H9 (cell line): ENCODE measurements at regions not wholly inside any gene's neighbourhood (a gene's known extent, or its start where the extent isn't known, plus 50 kb on each side); places are given as distances from the start of the nearest gene placed in this dataset.

Source experiments
- DNase-seq: peaks from one replicate; pipeline ENCODE4 v3.0.0-alpha.2; 2017
- H2AFZ ChIP-seq: one replicate; pipeline ENCODE4 v1.6.1; 2013; ENCODE audit warnings: mild to moderate bottlenecking, low read length, control low read depth, moderate library complexity
- H2AK5ac ChIP-seq: 2 replicates; pipeline ENCODE4 v1.6.1; 2013; ENCODE audit warnings: low read length, control low read depth, mixed read lengths; ENCODE audit not compliant: insufficient read length
- H2BK120ac ChIP-seq: one replicate; pipeline ENCODE4 v1.6.1; 2013; ENCODE audit warnings: low read depth, mild to moderate bottlenecking, low read length, control low read depth, inconsistent platforms; ENCODE audit not compliant: poor library complexity, severe bottlenecking
- H2BK12ac ChIP-seq: 2 replicates; pipeline ENCODE4 v1.6.1; 2013; ENCODE audit warnings: low read length, control low read depth, mixed read lengths, low read depth; ENCODE audit not compliant: insufficient read length
- H2BK15ac ChIP-seq: 2 replicates; pipeline ENCODE4 v1.6.1; 2013; ENCODE audit warnings: low read depth, low read length, control low read depth
- H2BK20ac ChIP-seq: one replicate; pipeline ENCODE4 v1.6.1; 2013; ENCODE audit warnings: low read depth, mild to moderate bottlenecking, low read length, control low read depth, inconsistent platforms; ENCODE audit not compliant: poor library complexity, severe bottlenecking
- H2BK5ac ChIP-seq: 2 replicates; pipeline ENCODE4 v1.6.1; 2013; ENCODE audit warnings: low read length, control low read depth, mixed read lengths; ENCODE audit not compliant: insufficient read length
- H3K14ac ChIP-seq: 2 replicates; pipeline ENCODE4 v1.6.1; 2013; ENCODE audit warnings: low read length, control low read depth; ENCODE audit not compliant: insufficient read depth
- H3K18ac ChIP-seq: 2 replicates; pipeline ENCODE4 v1.6.1; 2013; ENCODE audit warnings: low read depth, mild to moderate bottlenecking, mixed read lengths, low read length, control low read depth; ENCODE audit not compliant: insufficient read length
- H3K23ac ChIP-seq: 2 replicates; pipeline ENCODE4 v1.6.1; 2013; ENCODE audit warnings: low read length, control low read depth, mixed read lengths, low read depth; ENCODE audit not compliant: insufficient read length
- H3K23me2 ChIP-seq: 2 replicates; pipeline ENCODE4 v1.6.1; 2013; ENCODE audit warnings: low read depth, mild to moderate bottlenecking, mixed read lengths, low read length, control low read depth; ENCODE audit not compliant: insufficient read length, poor library complexity, severe bottlenecking
- H3K27ac ChIP-seq: 2 replicates; pipeline ENCODE4 v1.5.1; 2013; ENCODE audit warnings: low read length, control low read depth, mixed read lengths, low read depth; ENCODE audit not compliant: insufficient read length
- H3K27me3 ChIP-seq: 2 replicates; pipeline ENCODE4 v1.6.1; 2013; ENCODE audit warnings: low read length, control low read depth, inconsistent platforms; ENCODE audit not compliant: insufficient read depth
- H3K4ac ChIP-seq: 2 replicates; pipeline ENCODE4 v1.6.1; 2013; ENCODE audit warnings: low read depth, mild to moderate bottlenecking, control low read depth, inconsistent platforms, low read length, moderate library complexity
- H3K4me1 ChIP-seq: 2 replicates; pipeline ENCODE4 v1.6.1; 2013; ENCODE audit warnings: low read length, control low read depth, inconsistent platforms; ENCODE audit not compliant: insufficient read depth
- H3K4me2 ChIP-seq: 2 replicates; pipeline ENCODE4 v1.6.1; 2013; ENCODE audit warnings: low read length, control low read depth, mixed read lengths; ENCODE audit not compliant: insufficient read length, insufficient read depth
- H3K56ac ChIP-seq: 2 replicates; pipeline ENCODE4 v1.6.1; 2013; ENCODE audit warnings: low read depth, mild to moderate bottlenecking, mixed read lengths, low read length, control low read depth; ENCODE audit not compliant: insufficient read length
- H3K79me1 ChIP-seq: 2 replicates; pipeline ENCODE4 v1.6.1; 2013; ENCODE audit warnings: low read depth, mild to moderate bottlenecking, moderate library complexity, low read length, control low read depth, inconsistent platforms; ENCODE audit not compliant: insufficient read depth, poor library complexity, severe bottlenecking
- H3K79me2 ChIP-seq: 2 replicates; pipeline ENCODE4 v1.6.1; 2013; ENCODE audit warnings: low read length, control low read depth, inconsistent platforms; ENCODE audit not compliant: insufficient read depth
- H3K9ac ChIP-seq: 2 replicates; pipeline ENCODE4 v1.6.1; 2013; ENCODE audit warnings: low read length, control low read depth, mixed read lengths; ENCODE audit not compliant: insufficient read length; ENCODE audit errors: extremely low read depth
- H3K9me3 ChIP-seq: one replicate; pipeline ENCODE4 v1.6.1; 2013; ENCODE audit warnings: low read depth, low read length, inconsistent platforms; ENCODE audit not compliant: control insufficient read depth
- H3T11ph ChIP-seq: one replicate; pipeline ENCODE4 v1.6.1; 2013; ENCODE audit warnings: mild to moderate bottlenecking, low read length, control low read depth, inconsistent platforms
- H4K20me1 ChIP-seq: one replicate; pipeline ENCODE4 v1.6.1; 2013; ENCODE audit not compliant: control insufficient read depth, insufficient read length, insufficient read depth
- H4K5ac ChIP-seq: 2 replicates; pipeline ENCODE4 v1.6.1; 2013; ENCODE audit warnings: low read depth, mild to moderate bottlenecking, mixed read lengths, low read length, control low read depth; ENCODE audit not compliant: insufficient read length
- H4K8ac ChIP-seq: replicated peaks from 2 replicates; pipeline ENCODE4 v1.6.1; 2013; ENCODE audit warnings: low read length, control low read depth, mixed read lengths, low read depth; ENCODE audit not compliant: insufficient read length
- H4K91ac ChIP-seq: 2 replicates; pipeline ENCODE4 v1.6.1; 2013; ENCODE audit warnings: low read depth, mild to moderate bottlenecking, moderate library complexity, mixed read lengths, low read length, control low read depth; ENCODE audit not compliant: insufficient read length
- H3K27ac Mint-ChIP-seq, 3 experiments: 2 replicates in 2 of 3; 3 replicates in 1 of 3; pipeline ENCODE4 v1.8.0; 2020 to 2021; ENCODE audit warnings: mixed read lengths in 3 of 3, mild to moderate bottlenecking in 1 of 3, moderate library complexity in 1 of 3
- H3K27me3 Mint-ChIP-seq: 2 replicates; pipeline ENCODE4 v1.8.0; 2021; ENCODE audit warnings: low read depth, mild to moderate bottlenecking, moderate library complexity, mixed read lengths
- H3K36me3 Mint-ChIP-seq, 3 experiments: 2 replicates in 2 of 3; 3 replicates in 1 of 3; pipeline ENCODE4 v1.8.0; 2020 to 2021; ENCODE audit warnings: low read depth in 3 of 3, mixed read lengths in 3 of 3; ENCODE audit not compliant: insufficient read depth in 1 of 3
- H3K4me1 Mint-ChIP-seq, 2 experiments: 2 replicates each; pipeline ENCODE4 v1.8.0; 2020; ENCODE audit warnings: mixed read lengths in 2 of 2
- H3K4me3 Mint-ChIP-seq, 2 experiments: 2 replicates in 1 of 2; 3 replicates in 1 of 2; pipeline ENCODE4 v1.8.0; 2020 to 2021; ENCODE audit warnings: mild to moderate bottlenecking in 2 of 2, mixed read lengths in 2 of 2, moderate library complexity in 1 of 2
- H3K9me3 Mint-ChIP-seq, 2 experiments: 2 replicates in 1 of 2; 3 replicates in 1 of 2; pipeline ENCODE4 v1.8.0; 2020; ENCODE audit warnings: mild to moderate bottlenecking in 2 of 2, mixed read lengths in 2 of 2, moderate library complexity in 1 of 2
- TF ChIP-seq, protein P1 (sequence below): fragments of 200-600 bp; sonication (generic); conservative IDR thresholded peaks from 3 replicates; pipeline ENCODE4 v1.8.0; 2021; ENCODE audit warnings: antibody characterized with exemption, mild to moderate bottlenecking

GRCh38 chr5:155353231-155353630 is 339.7 kb downstream of the KIF4B start:
- no peak overlapping the region for H2BK12ac ChIP-seq
- Mint-ChIP-seq H3K27ac (no peak overlapping the region), H3K27me3 (no peaks in the 10 kb centered on the region), H3K4me1 (no peaks in the 10 kb centered on the region), H3K9me3 (peaks cover 11 to 19% of the 10 kb centered on the region in 2 experiments), H3K36me3 (peaks cover 0 to 10% (median 3%) of the 10 kb centered on the region in 3 experiments; a peak in 4 of 7 replicates), H3K4me3 (no peak overlapping the region)
- no peak overlapping the region for H3K14ac ChIP-seq
- no peak overlapping the region for H3K4me2 ChIP-seq
- H3K23ac ChIP-seq, result no peak overlapping the region
- H3K23me2 ChIP-seq, result no peaks in the 10 kb centered on the region
- no peaks in the 10 kb centered on the region for H3K79me1 ChIP-seq
- no peak overlapping the region for H4K91ac ChIP-seq
- H3K9ac ChIP-seq, result no peak overlapping the region
- no peak overlapping the region for H3T11ph ChIP-seq
- DNase-seq, result no peak
- H2AFZ ChIP-seq, result no peak overlapping the region
- no peak overlapping the region for H3K18ac ChIP-seq
- H3K9me3 ChIP-seq, result no peaks in the 10 kb centered on the region
- no peak overlapping the region for H2BK120ac ChIP-seq
- H2BK20ac ChIP-seq, result no peak overlapping the region
- no peaks in the 10 kb centered on the region for H3K4me1 ChIP-seq
- H4K20me1 ChIP-seq, result no peaks in the 10 kb centered on the region
- no peak overlapping the region for H3K4ac ChIP-seq
- H3K27ac ChIP-seq, result no peak overlapping the region
- no peak overlapping the region for H2BK15ac ChIP-seq
- H3K56ac ChIP-seq, result no peak overlapping the region
- no peak overlapping the region for H4K5ac ChIP-seq
- TF ChIP-seq, protein P1, sequence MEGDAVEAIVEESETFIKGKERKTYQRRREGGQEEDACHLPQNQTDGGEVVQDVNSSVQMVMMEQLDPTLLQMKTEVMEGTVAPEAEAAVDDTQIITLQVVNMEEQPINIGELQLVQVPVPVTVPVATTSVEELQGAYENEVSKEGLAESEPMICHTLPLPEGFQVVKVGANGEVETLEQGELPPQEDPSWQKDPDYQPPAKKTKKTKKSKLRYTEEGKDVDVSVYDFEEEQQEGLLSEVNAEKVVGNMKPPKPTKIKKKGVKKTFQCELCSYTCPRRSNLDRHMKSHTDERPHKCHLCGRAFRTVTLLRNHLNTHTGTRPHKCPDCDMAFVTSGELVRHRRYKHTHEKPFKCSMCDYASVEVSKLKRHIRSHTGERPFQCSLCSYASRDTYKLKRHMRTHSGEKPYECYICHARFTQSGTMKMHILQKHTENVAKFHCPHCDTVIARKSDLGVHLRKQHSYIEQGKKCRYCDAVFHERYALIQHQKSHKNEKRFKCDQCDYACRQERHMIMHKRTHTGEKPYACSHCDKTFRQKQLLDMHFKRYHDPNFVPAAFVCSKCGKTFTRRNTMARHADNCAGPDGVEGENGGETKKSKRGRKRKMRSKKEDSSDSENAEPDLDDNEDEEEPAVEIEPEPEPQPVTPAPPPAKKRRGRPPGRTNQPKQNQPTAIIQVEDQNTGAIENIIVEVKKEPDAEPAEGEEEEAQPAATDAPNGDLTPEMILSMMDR, result no peak
- no peak overlapping the region for H4K8ac ChIP-seq
- H2BK5ac ChIP-seq, result no peak overlapping the region
- no peaks in the 10 kb centered on the region for H3K27me3 ChIP-seq
- H3K79me2 ChIP-seq, result no peaks in the 10 kb centered on the region
- no peak overlapping the region for H2AK5ac ChIP-seq
